Astrocyte (in vitro differentiated cells and primary cell): ENCODE measurements at regions not wholly inside any gene's neighbourhood (a gene's known extent, or its start where the extent isn't known, plus 50 kb on each side); places are given as distances from the start of the nearest gene placed in this dataset.

ENCODE experiments used
- EZH2 ChIP-seq: IDR thresholded peaks from 2 replicates; pipeline ENCODE4 v1.6.1; 2012; ENCODE audit warnings: mild to moderate bottlenecking, low read length, inconsistent platforms; ENCODE audit not compliant: insufficient read depth
- TF ChIP-seq, protein P1 (sequence below): IDR thresholded peaks from 2 replicates; pipeline ENCODE4 v1.5.1; 2011; ENCODE audit warnings: low read depth, mild to moderate bottlenecking, inconsistent platforms, low read length, moderate library complexity; ENCODE audit not compliant: insufficient read depth

DNA sequence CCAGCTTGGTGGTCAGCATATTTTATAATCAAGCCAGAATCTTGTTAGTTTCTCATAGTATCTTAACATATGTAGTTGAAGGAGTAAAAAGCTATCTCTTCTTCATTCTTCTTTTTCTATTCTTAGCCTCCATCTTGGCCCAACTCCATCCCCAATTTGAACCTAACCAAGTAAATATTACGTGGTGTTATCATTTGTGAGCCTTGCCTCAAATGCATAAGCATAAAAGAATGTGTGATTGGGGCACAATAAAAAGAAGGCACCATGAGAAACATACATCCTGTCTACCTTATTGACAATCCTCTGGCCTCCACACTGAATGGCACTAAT is 181.4 kb upstream of the BMP4 start:
- no peak for TF ChIP-seq EZH2
- TF ChIP-seq, protein P1, sequence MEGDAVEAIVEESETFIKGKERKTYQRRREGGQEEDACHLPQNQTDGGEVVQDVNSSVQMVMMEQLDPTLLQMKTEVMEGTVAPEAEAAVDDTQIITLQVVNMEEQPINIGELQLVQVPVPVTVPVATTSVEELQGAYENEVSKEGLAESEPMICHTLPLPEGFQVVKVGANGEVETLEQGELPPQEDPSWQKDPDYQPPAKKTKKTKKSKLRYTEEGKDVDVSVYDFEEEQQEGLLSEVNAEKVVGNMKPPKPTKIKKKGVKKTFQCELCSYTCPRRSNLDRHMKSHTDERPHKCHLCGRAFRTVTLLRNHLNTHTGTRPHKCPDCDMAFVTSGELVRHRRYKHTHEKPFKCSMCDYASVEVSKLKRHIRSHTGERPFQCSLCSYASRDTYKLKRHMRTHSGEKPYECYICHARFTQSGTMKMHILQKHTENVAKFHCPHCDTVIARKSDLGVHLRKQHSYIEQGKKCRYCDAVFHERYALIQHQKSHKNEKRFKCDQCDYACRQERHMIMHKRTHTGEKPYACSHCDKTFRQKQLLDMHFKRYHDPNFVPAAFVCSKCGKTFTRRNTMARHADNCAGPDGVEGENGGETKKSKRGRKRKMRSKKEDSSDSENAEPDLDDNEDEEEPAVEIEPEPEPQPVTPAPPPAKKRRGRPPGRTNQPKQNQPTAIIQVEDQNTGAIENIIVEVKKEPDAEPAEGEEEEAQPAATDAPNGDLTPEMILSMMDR: no peak
